GM06990 (cell line): ENCODE measurements at regions not wholly inside any gene's neighbourhood (a gene's known extent, or its start where the extent isn't known, plus 50 kb on each side); places are given as distances from the start of the nearest gene placed in this dataset.

ENCODE experiments used
- DNase-seq: peaks from one replicate; pipeline ENCODE4 v3.0.0-alpha.2; 2011; ENCODE audit not compliant: insufficient read length; ENCODE audit errors: extremely low read depth
- H3K27me3 ChIP-seq: replicated peaks from 2 replicates; pipeline ENCODE4 v1.6.0; 2011; ENCODE audit warnings: low read length; ENCODE audit not compliant: control insufficient read depth, insufficient read depth
- H3K36me3 ChIP-seq: 2 replicates; pipeline ENCODE4 v1.5.1; 2011; ENCODE audit warnings: low read length; ENCODE audit not compliant: control insufficient read depth, insufficient read depth
- H3K4me3 ChIP-seq: replicated peaks from 2 replicates; pipeline ENCODE4 v1.5.1; 2011; ENCODE audit warnings: low read depth, mild to moderate bottlenecking, control low read depth, low read length
- TF ChIP-seq, protein P1 (sequence below): IDR thresholded peaks from 2 replicates; pipeline ENCODE4 v1.5.1; 2011; ENCODE audit warnings: low read length, control low read depth, mild to moderate bottlenecking, inconsistent platforms; ENCODE audit not compliant: insufficient read depth, poor library complexity, severe bottlenecking

DNA sequence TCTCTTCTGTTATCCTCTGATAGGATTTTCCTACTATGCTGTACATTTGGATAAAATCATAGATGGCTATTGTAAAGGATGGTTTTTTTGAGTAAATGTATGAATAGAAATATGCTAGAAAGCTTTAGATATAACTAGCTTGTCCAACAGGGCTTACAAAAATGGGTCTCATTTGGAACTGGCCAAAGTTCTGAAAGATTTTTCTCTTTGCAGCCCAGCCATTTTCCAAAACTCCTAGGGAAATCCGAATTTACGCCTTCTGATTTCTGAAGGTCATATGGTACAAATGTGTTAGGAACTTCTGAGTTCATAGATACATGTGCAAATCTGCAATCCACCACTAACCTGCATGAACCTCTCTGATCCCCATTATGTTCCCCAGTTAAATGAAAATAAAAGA, 603.9 kb upstream of the C9orf72 start:
- TF ChIP-seq, protein P1, sequence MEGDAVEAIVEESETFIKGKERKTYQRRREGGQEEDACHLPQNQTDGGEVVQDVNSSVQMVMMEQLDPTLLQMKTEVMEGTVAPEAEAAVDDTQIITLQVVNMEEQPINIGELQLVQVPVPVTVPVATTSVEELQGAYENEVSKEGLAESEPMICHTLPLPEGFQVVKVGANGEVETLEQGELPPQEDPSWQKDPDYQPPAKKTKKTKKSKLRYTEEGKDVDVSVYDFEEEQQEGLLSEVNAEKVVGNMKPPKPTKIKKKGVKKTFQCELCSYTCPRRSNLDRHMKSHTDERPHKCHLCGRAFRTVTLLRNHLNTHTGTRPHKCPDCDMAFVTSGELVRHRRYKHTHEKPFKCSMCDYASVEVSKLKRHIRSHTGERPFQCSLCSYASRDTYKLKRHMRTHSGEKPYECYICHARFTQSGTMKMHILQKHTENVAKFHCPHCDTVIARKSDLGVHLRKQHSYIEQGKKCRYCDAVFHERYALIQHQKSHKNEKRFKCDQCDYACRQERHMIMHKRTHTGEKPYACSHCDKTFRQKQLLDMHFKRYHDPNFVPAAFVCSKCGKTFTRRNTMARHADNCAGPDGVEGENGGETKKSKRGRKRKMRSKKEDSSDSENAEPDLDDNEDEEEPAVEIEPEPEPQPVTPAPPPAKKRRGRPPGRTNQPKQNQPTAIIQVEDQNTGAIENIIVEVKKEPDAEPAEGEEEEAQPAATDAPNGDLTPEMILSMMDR: no peak
- Histone ChIP-seq H3K4me3 (no peak overlapping the region), H3K27me3 (no peaks in the 10 kb centered on the region), H3K36me3 (no peaks in the 10 kb centered on the region)
- DNase-seq: no peak

DNA sequence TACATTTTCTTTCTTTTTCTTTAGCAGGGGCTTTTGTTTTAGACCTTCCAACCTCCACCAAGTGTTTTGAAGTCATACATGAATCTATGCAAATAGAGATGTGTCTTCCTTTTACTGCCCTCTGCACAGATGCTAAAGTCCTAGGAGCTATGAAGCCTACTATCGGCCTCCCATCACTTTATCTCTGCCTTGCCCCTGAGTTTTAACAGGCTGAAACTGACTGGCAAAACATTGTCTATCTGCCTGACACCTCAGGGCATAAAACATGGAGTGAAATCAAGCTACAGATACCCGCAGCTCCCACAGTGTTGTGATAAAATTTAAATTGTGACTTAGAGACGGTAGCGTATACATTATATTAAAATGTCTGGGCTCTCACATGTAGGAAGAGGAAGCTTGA, 604.6 kb upstream of the C9orf72 start:
- no peak for DNase-seq
- TF ChIP-seq, protein P1: no peak

DNA sequence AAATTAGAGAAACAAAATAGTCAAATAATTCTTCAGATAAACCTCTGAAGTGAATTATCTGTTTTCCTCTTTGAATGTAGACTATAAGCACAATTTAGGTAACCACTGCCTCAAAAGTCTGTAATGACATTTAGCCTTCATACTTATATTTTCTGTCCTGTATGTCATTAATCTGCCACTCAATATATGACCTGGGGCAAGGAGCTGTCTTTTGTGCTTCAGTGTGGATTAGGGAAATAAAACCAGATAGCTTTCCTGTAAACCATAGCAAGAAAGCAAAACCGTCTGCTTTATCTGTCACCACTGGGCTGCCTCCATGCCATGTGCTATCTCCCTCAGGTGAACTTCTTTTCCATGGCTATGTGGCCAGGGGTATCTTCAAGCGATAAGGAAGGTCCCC, 606.6 kb upstream of the C9orf72 start:
- H3K4me3 ChIP-seq: no peak overlapping the region
- no peaks in the 10 kb centered on the region for H3K36me3 ChIP-seq
- TF ChIP-seq, protein P1: no peak

More for the DNA sequence above, 604.6 kb upstream of the C9orf72 start:
- H3K4me3 ChIP-seq: no peak overlapping the region
- H3K27me3 ChIP-seq: no peaks in the 10 kb centered on the region
- no peaks in the 10 kb centered on the region for H3K36me3 ChIP-seq

DNA sequence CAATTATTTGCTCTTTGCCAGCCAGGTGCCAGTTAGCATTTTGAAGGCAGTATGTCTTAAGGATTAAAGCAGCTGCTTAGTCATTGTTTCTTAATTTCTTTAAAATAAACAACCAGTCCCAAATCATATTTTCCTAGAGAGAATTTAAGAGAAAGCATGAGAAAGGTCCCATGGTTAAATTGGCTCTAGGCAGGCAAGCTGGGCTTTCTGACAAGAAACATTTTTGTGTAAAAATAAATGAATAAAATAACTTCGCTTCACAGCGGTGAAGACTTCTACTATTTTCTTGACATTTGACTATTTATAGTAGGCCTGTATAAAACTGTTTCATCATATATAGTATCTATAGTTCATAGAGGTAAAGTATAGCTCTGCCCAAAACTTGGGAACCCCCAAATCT, 617.7 kb upstream of the C9orf72 start:
- no peaks in the 10 kb centered on the region for H3K36me3 ChIP-seq
- DNase-seq: no peak
- no peaks in the 10 kb centered on the region for H3K27me3 ChIP-seq
- TF ChIP-seq, protein P1: no peak
- H3K4me3 ChIP-seq: no peak overlapping the region

More for the DNA sequence above, 606.6 kb upstream of the C9orf72 start:
- DNase-seq: no peak
- H3K27me3 ChIP-seq: no peaks in the 10 kb centered on the region

DNA sequence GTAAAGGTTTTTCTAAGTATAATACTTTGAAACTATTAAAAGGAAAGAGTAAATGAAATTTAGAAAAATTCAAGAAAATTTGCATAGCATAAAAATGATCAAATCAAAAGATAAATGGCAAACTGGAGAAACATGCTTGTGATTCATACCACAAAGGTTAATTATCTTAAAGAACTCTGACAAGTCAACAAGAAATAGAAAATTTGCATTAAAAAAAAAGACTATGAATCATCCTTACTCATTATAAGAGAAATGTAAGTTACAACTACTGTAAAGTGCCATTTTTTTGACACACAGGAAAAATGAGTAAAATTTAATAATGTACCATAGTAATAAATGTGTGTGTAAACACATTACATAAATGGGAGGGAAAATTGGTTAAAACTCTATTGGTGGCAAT, 624.4 kb upstream of the C9orf72 start:
- no peaks in the 10 kb centered on the region for H3K27me3 ChIP-seq
- H3K36me3 ChIP-seq: no peaks in the 10 kb centered on the region

More for the DNA sequence above, 624.4 kb upstream of the C9orf72 start:
- TF ChIP-seq, protein P1: no peak
- DNase-seq: no peak
- H3K4me3 ChIP-seq: no peak overlapping the region
